Esophagus muscularis mucosa (tissue), 3 donors: ENCODE measurements at regions not wholly inside any gene's neighbourhood (a gene's known extent, or its start where the extent isn't known, plus 50 kb on each side); places are given as distances from the start of the nearest gene placed in this dataset.

Source experiments
- CTCF ChIP-seq, 3 experiments: fragments of 200-600 bp in 2 of 3; fragments of 450-650 bp in 1 of 3; sonication (generic) in 2 of 3; IDR thresholded peaks; one replicate each; pipeline ENCODE4 v1.5.1; 2017 to 2019; ENCODE audit warnings: antibody characterized with exemption in 3 of 3, mild to moderate bottlenecking in 2 of 3, moderate library complexity in 1 of 3
- POLR2A ChIP-seq: fragments of 450-650 bp; IDR thresholded peaks from one replicate; pipeline ENCODE4 v1.6.1; 2017; ENCODE audit warnings: antibody characterized with exemption, moderate library complexity, mild to moderate bottlenecking, low read depth

- TF ChIP-seq POLR2A (no peak), CTCF (IDR thresholded peaks at IDR 0.05) (no peak)
Observed at GRCh38 chr6:137283080-137283479, 63.9 kb upstream of the IFNGR1 start.
